Central memory CD4-positive, alpha-beta T cell (primary cell): ENCODE measurements at regions not wholly inside any gene's neighbourhood (a gene's known extent, or its start where the extent isn't known, plus 50 kb on each side); places are given as distances from the start of the nearest gene placed in this dataset.
"Not testable (repeated sequence)": the region's sequence is repeated elsewhere in the genome, so short reads cannot be mapped to it uniquely, and the experiment has no call there.

Experiments used
- DNase-seq: peaks from one replicate; pipeline ENCODE4 v3.0.0; 2022

DNA sequence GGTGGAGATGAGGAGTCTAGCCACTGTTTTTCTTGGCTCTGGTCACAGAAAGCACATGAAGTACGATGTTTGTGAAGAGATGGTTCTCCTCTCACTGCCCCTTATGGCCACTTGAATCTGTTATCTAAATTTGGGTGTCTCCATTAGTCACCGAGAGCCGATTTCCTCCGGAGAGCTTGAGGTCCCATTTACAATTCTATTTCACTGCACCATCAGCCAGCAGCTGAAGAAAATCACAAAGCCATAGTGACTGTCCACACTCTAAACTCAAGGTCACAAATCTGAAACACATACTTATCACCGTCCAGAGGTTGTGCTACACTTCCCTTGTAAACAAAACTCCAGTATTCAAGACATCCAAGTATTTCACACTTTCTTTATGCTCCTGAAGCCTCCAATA, 207.2 kb upstream of the FRG1 start:
- DNase-seq, result not testable (repeated sequence)

GRCh38 chr4:189734648-189735267, 205.9 kb upstream of the FRG1 start:
- not testable (repeated sequence) for DNase-seq

GRCh38 chr4:189736656-189737055, 204.0 kb upstream of the FRG1 start:
- not testable (repeated sequence) for DNase-seq

DNA sequence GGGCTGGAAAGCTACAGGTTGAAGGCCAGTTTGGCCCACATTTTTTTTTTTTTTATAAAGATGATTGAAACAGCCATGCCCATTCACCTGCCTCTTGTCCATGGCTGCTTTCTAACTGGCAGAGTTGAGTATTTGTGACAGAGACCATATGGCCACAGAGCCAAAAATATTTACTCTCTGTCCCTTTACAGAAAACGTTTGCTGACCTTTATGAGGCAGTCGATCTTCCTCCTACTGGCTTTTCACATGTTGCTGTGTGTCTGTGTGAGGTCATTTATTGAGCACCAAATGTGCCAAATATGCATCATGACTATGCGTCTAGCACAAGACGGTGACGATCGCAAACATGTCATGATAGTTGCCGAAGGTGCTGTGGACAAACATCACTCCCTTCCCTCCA, 200.6 kb upstream of the FRG1 start:
- not testable (repeated sequence) for DNase-seq

- no peak for DNase-seq
Measured at GRCh38 chr4:189740873-189741272, 199.8 kb upstream of the FRG1 start.

DNA sequence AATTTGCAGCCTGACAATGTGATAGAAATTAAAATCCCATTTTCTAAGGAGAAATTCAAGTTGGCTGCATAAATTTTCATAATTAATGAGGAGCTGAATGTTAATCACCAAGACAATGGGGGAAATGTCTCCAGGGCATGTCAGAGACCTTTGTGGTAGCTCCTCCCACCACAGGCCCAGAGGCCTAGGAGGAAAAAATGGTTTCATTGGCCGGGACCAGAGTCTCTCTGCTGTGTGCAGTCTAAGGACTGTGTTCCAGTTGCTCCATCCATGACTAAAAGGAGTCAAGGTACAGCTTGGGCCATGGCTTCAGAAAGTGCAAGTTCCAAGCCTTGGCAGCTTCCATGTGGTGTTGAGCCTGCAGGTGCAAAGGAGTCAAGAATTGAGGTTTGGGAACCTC, 187.6 kb upstream of the FRG1 start:
- not testable (repeated sequence) for DNase-seq

DNA sequence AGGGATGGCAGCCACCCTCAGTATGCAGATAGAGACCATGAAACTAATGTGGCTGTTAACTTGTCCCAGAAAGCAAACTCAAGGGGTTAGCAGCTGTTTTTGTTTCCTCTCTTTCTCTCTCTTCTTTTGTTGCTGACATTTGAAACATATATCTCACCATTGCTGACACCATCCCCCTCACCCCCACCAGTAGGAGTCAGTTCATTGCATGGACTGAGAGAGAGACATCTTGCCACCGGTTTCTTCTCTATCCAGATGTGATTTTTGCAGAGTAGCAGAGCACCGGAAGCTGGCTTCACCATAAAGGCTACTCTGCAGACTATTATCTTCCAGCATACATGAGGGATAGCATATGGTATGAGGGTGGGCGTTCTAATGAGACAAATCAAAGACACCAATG, 177.1 kb upstream of the FRG1 start:
- DNase-seq, result no peak

GRCh38 chr4:189765301-189765700, 175.4 kb upstream of the FRG1 start:
- no peak for DNase-seq

DNA sequence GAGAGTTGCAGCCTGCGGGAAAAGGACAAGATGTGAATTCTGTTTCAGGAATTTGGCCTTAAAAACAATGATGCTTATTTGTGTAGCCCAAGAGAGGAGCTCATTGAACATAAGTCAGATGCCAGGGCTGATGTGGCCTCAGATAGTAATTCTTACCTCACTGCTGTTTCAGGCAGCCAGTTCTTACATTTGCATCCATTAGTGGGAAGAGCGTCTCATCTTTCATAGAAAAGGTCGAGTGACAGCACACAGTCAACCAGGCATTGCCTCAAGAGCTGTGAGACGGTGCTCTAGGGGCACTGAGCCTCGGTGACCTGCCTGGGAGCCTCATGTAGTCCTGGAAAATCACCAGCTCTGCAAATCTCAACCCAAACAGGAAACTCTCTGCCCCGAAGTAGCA, 174.9 kb upstream of the FRG1 start:
- DNase-seq, result no peak

DNA sequence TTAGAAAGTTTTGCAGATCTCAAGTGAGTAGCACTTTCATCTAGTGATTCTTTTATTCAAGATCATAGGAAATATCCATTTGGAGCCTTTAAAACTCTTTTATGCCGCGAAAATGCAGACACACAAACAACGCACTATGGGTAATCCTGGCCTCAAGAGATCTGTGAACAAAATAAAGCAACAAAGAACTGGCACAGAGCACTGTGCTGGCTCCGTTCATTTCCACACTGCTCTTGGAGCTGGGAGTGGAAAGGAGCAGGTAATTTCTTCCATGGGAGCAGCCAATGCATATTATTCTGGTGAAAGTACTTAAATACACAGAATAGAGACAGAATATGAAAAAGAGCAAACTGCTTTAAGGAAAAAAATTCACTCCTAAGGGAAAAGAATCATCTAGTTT, 172.7 kb upstream of the FRG1 start:
- DNase-seq, result no peak

GRCh38 chr4:189769131-189769530, 171.5 kb upstream of the FRG1 start:
- DNase-seq, result no peak

- DNase-seq, result no peak
Measured at GRCh38 chr4:189771696-189772361, 168.8 kb upstream of the FRG1 start.

DNA sequence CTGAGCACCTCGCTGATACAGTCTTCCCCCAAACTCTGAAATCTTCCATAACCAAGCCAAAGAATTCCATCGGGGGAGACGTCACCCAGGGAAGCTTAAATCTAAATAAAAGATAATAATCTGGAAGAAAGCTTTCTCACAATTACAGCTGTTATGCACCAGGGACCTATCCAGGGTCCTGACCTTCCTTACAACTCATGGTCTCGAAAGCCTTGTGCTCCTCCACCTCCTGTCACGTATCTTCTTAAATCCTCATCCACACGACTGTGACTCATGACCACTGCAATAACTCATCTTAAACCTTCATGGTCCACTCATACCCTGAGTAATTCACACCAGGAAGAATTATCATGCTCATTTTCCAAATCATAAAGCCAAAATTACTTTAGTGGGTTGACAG, 166.8 kb upstream of the FRG1 start:
- DNase-seq, result no peak

DNA sequence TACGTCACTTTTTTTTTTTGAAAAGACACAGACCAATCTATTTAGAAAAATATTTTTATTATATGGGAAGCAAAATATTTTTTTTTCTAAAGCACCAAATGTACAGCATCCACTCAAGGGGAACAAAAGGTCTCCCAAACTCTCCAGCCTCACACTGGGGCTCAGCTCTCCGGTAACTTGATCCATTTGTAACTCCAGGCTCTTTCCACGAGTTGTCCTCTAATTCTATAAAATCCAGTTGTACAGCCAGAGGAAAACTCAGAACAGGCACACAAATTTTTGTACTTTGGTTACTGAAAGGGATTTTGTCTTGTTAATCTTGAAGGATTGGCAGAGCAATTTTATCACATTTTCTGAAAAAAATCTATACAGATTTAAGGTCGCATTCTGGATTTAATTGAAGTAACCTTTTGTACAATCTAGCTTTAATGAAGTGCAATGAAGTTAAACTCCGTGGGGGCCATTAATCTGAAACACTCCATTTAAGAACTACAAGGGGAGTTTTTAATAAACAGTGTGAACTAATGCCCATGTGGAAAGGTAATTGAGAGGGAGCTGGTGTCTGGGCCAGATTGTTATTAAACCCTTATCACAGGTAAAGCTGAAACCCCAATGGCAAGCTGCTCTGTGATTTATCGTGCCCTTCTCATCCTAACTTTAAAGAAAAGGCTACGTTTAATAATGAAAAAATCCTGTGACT, 161.2 kb upstream of the FRG1 start:
- no peak for DNase-seq

GRCh38 chr4:189780391-189780790, 160.3 kb upstream of the FRG1 start:
- no peak for DNase-seq

GRCh38 chr4:189784651-189785050, 156.0 kb upstream of the FRG1 start:
- no peak for DNase-seq

GRCh38 chr4:189785257-189785656, 155.4 kb upstream of the FRG1 start:
- no peak for DNase-seq

- no peak for DNase-seq
Measured at GRCh38 chr4:189786447-189786846, 154.2 kb upstream of the FRG1 start.

GRCh38 chr4:189787216-189788031, 153.2 kb upstream of the FRG1 start:
- DNase-seq, result no peak

DNA sequence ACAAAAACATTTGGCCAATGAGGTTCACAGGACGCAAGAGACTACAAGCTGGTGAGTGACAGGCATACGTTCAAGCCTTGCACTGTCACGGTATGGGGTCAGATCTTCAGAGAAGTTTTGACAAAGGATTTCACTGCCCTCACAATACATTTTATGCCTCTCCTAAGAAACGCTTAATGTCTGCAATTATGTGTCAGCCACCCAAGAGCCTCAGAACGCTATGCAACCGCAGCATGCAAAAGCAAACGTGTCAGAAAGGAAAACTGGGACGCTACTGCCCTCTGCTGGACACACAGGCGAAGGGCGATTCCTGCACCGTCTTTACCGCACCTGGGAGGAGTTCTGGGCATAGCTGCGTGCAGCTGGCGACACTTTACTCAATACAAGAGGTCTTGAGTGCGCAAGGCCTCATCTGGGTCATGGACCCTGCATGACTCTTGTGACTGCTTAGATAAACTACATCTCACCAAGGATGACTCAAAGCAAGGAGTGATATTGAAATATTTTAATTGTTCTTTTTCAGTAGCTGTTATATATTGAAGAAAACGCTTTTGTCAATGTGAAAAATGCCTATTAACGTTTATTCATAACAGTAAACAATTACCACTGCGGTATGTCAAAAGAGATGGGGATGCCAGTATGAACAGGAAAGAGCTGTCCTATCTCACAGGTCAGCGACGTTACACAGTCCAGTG, 147.6 kb upstream of the FRG1 start:
- DNase-seq, result peak; percentile 8

- DNase-seq, result no peak
Measured at GRCh38 chr4:189800545-189801088, 140.1 kb upstream of the FRG1 start.

- no peak for DNase-seq
Measured at GRCh38 chr4:189802884-189803283, 137.8 kb upstream of the FRG1 start.
